NCI-H526 (cell line): ENCODE measurements at regions not wholly inside any gene's neighbourhood (a gene's known extent, or its start where the extent isn't known, plus 50 kb on each side); places are given as distances from the start of the nearest gene placed in this dataset.

Source experiments
- DNase-seq, 2 experiments: peaks; one replicate each; lab custom pipeline; 2025; lab: John Stamatoyannopoulos, UW

DNA sequence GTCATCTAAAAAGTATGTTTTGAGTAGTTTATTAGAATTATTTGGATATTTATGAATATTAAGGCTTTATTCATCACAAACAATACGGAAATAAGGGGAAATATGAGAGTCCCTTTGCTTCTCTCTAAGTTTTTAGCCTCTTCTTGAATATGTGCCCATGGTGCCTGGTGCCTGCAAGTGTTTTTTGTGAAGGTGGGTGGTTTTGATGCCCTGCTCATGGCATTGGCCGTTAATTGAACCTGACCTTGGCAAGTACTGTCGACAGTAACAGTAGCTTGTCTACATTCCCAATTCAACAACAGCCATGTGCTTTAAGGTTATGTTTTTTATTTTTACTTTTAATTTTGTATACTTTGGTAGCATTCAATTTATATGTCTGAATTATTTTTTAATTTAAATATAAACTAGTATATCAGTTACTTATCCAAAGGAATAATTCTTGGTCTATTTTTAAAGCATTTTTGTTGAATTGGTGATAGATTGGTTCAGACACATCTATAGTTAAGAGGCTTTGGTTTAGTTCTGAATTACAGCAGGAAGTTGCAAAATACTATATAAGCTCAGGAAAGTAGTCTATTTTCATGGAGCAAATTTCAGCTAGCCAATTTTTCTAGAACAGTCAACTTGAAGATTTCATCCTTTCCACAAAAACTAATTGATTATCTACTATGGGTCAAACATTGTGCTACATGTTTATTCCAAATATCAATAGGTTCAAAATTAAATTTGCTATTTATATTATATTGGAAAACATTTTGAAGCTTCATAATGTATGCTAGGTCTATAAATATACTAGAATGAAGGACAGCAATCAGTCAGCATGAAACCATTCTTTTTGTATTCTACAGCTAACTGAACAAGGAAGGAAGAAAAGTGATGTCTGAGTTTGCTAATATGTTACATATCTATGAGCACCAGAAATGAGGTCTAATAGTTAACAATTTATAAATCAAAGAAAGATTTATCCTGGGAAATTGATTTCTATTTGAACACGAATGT, 184.4 kb downstream of the MRPL39 start:
- DNase-seq = no peak

- DNase-seq = peak in 1 of 2 experiments; percentile 41
Observed at GRCh38 chr21:25421321-25422028, 185.8 kb downstream of the MRPL39 start.

GRCh38 chr21:25420831-25421230, 186.4 kb downstream of the MRPL39 start:
- DNase-seq = no peak

- DNase-seq = no peak
Observed at GRCh38 chr21:25416669-25417068, 190.6 kb downstream of the MRPL39 start.

- DNase-seq = no peak
Observed at GRCh38 chr21:25412100-25412499, 195.2 kb downstream of the MRPL39 start.

GRCh38 chr21:25409978-25410377, 197.3 kb downstream of the MRPL39 start:
- DNase-seq = no peak

DNA sequence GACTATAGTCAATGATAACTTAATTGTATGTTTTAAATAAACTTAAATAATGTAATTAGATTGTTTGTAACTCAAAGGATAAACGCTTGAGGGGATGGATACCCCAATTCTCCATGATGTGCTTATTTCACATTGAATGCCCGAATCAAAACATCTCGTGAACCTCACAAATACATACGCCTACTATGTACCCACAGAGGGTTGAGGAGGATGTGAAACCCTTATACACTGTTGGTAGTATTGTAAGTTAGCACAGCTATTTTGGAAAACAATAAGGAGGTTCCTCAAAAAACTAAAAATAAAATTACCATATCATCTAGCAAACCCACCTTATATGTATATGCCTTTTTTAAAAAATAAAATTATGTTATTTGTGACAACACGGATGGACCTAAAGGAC, 198.6 kb downstream of the MRPL39 start:
- no peak for DNase-seq

GRCh38 chr21:25406887-25407579, 200.2 kb downstream of the MRPL39 start:
- DNase-seq = no peak

DNA sequence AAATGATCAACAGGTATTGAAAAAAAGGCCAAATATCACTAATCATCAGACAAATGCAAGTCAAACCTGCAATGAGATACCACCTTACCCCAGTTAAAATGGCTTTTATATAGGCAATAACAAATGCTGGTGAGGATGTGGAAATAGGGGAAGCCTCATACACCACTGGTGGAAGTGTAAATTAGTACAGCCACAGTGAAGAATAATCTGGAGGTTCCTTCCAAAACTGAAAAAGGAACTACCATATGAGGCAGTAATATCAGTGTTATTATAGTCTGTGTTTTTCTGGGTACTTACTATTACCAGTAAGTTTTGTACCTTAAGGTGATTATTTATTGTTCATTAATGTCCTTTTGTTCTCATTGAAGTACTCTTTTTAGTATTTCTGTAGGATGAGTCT, 201.3 kb downstream of the MRPL39 start:
- DNase-seq = no peak

DNA sequence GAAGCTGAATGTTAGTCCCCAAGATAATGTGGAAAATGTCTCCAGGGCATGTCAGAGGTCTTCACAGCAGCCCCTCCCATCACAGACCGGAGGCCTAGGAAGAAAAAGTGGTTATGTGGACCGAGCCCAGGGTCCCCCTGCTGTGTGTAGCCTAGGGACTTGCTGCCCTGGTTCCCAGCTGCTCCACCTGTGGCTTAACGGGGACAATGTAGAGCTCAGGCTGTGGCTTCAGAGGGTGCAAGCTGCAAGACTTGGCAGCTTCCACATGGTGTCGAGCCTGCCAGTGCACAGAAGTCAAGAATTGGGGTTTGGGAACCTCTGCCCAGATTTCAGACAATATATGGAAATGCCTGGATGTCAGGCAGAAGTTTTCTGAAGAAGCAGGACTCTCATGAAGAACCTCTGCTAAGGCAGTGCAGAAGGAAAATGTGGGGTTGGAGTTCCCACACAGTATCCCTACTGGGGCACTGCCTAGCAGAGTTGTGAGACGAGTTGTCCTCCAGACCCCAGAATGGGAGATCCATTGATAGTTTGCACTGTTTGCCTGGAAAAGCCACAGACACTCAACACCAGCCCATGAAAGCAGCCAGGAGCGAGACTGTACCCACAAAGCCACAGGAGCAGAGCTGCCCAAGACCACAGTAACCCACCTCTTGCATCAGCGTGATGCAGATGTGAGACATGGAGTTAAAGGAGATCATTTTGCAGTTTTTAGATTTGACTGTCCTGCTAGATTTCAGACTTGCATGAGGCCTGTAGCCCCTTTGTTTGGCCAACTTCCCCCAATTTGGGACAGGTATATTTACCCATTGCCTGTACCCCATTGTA, 204.9 kb downstream of the MRPL39 start:
- DNase-seq = no peak

GRCh38 chr21:25400427-25400826, 206.9 kb downstream of the MRPL39 start:
- DNase-seq = no peak

DNA sequence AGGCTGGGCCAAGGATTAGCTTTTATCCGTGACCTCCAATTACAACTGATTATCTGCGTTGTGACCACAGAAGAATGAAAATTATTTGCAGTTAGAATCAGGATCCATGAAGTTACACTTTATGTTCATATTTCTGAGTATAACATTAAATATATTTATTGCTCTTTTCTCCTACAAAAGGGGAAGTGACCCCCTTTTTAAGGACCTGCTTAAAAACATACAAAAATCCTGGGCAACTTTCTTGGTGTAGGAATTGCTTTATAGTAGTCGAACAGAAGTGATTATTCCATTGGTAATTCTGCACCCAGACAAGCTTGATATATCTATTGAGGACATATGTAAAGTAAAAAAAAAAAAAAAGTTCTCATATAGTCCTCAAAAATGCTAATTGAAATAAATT, 208.7 kb downstream of the MRPL39 start:
- no peak for DNase-seq

DNA sequence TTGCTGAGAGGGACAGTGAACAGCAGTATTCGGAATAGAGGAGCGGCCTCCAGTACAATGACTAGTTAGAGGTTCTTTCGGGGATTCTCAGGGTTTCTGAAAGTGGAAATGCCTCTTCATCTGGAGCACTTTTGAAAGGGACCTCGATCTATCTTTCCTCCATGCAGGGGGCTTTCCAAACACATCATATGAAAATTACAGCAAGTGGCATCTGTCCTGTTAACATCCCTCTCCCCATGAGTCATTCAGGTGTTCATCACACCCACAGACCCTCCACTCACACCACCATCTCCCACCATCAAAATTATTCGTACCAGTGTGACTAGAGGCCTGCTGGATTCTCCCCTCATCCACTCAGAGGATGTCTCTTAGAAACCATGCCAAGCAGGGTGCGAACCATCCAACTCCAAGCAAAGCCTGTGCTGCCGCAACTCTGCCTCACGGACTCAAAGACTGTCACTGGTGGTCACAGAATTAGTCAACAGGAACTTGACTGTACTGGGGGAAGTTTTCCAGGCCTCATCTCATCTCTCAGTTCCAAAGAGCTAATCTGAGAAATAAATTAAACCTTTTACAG, 211.1 kb downstream of the MRPL39 start:
- no peak for DNase-seq

DNA sequence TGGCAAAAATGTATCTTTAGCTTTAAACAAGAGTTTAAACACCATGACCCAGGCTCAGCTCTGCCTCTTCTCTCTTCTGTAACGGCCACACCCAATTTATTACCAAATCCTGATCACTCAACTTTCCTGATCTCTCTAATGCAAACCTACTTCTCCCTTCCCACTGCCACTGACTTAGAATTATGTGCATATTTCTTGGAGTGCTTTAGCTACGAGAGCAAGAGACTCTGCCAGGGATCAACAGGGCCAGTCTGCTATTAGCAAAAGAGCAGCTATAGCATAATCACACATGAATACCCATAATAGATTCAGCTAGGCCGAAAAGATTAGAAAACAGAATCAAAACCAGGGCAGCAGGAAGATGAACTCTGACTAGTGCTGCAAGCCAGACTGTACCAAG, 215.5 kb downstream of the MRPL39 start:
- no peak for DNase-seq

- DNase-seq = no peak
Observed at GRCh38 chr21:25390701-25391100, 216.6 kb downstream of the MRPL39 start.

DNA sequence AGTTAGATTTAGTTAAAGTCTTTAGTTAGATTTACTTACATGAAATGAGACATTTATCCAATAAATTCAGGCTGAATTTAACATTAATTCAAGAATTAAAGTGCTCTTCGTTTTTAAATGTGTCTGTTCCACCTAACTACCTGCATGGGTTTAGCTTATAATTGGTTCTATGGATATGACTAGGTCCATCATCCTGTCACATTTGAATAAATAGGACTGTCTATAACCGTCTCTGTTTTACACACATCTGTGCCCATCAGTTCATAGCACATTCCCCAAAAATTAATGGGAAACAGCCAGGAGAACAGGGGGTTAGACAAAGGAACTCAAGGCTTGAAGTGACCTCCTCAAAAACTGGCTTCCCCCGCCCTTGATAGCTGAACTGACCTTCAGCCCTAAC, 219.6 kb downstream of the MRPL39 start:
- DNase-seq = no peak

DNA sequence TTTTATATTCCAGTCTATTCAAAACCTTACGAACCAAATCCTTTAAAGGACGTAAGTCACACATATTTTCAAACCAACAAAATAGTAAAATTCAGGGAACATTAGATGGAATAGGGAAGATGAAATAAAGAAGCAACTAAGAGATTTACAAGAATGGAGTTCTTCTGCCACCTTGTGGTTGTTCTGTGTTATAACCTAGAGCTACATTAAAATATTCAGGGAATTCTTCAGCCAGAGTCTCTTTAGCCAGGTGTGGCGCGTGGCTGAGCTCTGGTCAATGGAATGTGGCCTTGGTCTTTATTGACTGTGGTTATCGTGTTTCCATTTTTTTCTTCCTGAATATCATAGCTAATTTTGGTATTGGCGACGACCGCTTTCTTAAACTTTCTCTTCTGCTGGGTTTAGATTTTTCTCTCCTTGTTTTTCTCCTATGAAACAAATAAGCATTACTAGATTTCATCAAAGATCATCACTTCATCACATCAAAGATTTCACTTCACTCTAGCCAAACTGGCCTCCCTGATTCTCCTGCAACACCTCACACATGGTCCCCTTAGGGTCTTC, 221.3 kb downstream of the MRPL39 start:
- peak; percentile 3 to 54 for DNase-seq

DNA sequence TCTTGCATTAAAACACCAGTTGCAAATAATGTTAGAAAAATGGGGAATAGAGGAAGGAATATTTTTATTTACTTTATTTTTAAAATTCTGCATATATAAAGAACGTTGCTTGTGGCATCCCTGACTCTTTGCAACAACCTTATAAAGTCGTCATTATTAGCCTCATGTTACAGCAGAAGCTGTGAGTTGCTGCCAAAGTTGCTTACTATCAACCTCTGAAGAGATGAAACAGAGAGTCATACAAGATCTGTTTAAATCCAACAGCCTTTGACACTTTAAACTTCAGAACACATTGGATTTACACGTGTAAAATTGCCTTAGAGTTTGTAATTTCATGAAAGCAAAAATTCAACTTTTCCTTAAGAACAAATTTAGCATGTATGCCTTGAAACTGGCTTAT, 221.9 kb downstream of the MRPL39 start:
- no peak for DNase-seq

- DNase-seq = no peak
Observed at GRCh38 chr21:25384782-25385181, 222.5 kb downstream of the MRPL39 start.

- DNase-seq = no peak
Observed at GRCh38 chr21:25383545-25383944, 223.7 kb downstream of the MRPL39 start.

- DNase-seq = no peak
Observed at GRCh38 chr21:25381936-25382452, 225.3 kb downstream of the MRPL39 start.
